ENCODE measurements at regions not wholly inside any gene's neighbourhood (a gene's known extent, or its start where the extent isn't known, plus 50 kb on each side); places are given as distances from the start of the nearest gene placed in this dataset.

DNA sequence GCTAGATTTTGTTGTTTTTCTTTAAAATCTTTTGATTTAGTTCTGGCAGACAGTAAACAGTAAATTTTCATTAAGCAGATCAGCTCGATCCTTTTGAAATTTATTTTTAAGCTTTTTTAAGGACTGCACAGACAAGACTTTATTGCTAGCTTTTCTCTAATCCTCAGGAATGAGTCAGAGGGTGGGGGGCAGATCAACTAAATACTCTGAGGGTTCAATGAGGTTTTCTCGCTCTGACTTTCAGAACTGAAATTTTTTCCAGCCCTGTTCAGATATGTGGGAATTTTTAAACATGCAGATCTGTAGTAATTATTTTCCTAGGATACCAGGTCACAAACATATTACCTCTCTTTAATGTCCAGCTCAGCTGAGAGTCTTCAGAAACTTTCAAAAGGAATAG lies 977.2 kb downstream of the CDH11 start:
- Histone ChIP-seq H3K79me2 (ENCODE audit: low read length) (no peaks in the 10 kb centered on the region), H3K27me3 (replicated peaks; ENCODE audit: insufficient read depth, low read length) (no peaks in the 10 kb centered on the region), H3F3A (ENCODE audit: insufficient read depth, low read length) (no peaks in the 10 kb centered on the region), H2AFZ (ENCODE audit: low read length) (no peak overlapping the region), H3K4me2 (ENCODE audit: low read depth, low read length) (no peak overlapping the region), H3K9ac (ENCODE audit: low read length) (no peak overlapping the region), H3K27ac (ENCODE audit: low read length) (no peak overlapping the region), H3K9me2 (replicated peaks; ENCODE audit: insufficient read depth, low read length) (no peaks in the 10 kb centered on the region), H3K4me3 (ENCODE audit: low read length) (no peak overlapping the region), H3K36me3 (replicated peaks; ENCODE audit: insufficient read depth, low read length) (no peaks in the 10 kb centered on the region), H4K20me1 (ENCODE audit: insufficient read depth, low read length) (no peaks in the 10 kb centered on the region), H3K9me3 (replicated peaks; ENCODE audit: insufficient read depth, low read length) (no peaks in the 10 kb centered on the region), H3K4me1 (ENCODE audit: low read length) (no peaks in the 10 kb centered on the region)
- no peak for DNase-seq
- no peak for TF ChIP-seq EZH2 (optimal IDR thresholded peaks at IDR 0.05; ENCODE audit: low read depth, low read length)
- TF ChIP-seq, protein P1, sequence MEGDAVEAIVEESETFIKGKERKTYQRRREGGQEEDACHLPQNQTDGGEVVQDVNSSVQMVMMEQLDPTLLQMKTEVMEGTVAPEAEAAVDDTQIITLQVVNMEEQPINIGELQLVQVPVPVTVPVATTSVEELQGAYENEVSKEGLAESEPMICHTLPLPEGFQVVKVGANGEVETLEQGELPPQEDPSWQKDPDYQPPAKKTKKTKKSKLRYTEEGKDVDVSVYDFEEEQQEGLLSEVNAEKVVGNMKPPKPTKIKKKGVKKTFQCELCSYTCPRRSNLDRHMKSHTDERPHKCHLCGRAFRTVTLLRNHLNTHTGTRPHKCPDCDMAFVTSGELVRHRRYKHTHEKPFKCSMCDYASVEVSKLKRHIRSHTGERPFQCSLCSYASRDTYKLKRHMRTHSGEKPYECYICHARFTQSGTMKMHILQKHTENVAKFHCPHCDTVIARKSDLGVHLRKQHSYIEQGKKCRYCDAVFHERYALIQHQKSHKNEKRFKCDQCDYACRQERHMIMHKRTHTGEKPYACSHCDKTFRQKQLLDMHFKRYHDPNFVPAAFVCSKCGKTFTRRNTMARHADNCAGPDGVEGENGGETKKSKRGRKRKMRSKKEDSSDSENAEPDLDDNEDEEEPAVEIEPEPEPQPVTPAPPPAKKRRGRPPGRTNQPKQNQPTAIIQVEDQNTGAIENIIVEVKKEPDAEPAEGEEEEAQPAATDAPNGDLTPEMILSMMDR (IDR thresholded peaks at IDR 0.05; ENCODE audit: low read length): no peak
- TF ChIP-seq EZH2phosphoT487 (IDR thresholded peaks at IDR 0.05; ENCODE audit: low read length): no peak

DNA sequence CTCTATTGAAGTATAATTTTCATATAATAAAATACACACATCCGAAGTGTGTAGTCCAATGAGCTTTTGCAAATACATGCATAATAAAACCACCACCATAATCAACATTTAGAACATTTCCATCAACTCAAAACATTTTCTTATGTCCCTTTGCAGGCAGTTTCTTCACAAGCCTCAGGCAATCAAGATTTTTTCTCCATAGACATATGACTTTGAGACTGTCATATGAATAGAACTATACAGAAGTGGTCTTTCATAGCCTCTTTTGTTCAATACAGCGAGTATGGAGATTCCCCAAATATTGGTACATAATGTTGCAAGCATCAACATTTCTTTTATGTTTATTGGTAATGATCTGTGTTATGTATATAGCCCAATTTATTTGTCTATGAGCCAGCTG lies 983.2 kb downstream of the CDH11 start:
- no peak overlapping the region for H2AFZ ChIP-seq (ENCODE audit: low read length)
- TF ChIP-seq EZH2phosphoT487 (IDR thresholded peaks at IDR 0.05; ENCODE audit: low read length) (no peak), EZH2 (optimal IDR thresholded peaks at IDR 0.05; ENCODE audit: low read depth, low read length) (no peak)
- TF ChIP-seq, protein P1 (IDR thresholded peaks at IDR 0.05; ENCODE audit: low read length): no peak
- no peaks in the 10 kb centered on the region for H3F3A ChIP-seq (ENCODE audit: insufficient read depth, low read length)
- H3K9me2 ChIP-seq (replicated peaks; ENCODE audit: insufficient read depth, low read length): no peaks in the 10 kb centered on the region
- no peaks in the 10 kb centered on the region for H3K9me3 ChIP-seq (replicated peaks; ENCODE audit: insufficient read depth, low read length)
- no peaks in the 10 kb centered on the region for H3K4me1 ChIP-seq (ENCODE audit: low read length)
- H3K4me2 ChIP-seq (ENCODE audit: low read depth, low read length): no peak overlapping the region
- H3K4me3 ChIP-seq (ENCODE audit: low read length): no peak overlapping the region
- no peaks in the 10 kb centered on the region for H3K27me3 ChIP-seq (replicated peaks; ENCODE audit: insufficient read depth, low read length)
- no peak overlapping the region for H3K9ac ChIP-seq (ENCODE audit: low read length)
- H4K20me1 ChIP-seq (ENCODE audit: insufficient read depth, low read length): no peaks in the 10 kb centered on the region
- no peaks in the 10 kb centered on the region for H3K36me3 ChIP-seq (replicated peaks; ENCODE audit: insufficient read depth, low read length)
- DNase-seq: no peak
- H3K27ac ChIP-seq (ENCODE audit: low read length): no peak overlapping the region; the same call in 1 of the 2 replicates
- no peaks in the 10 kb centered on the region for H3K79me2 ChIP-seq (ENCODE audit: low read length)

- Histone ChIP-seq H4K20me1 (ENCODE audit: insufficient read depth, low read length) (no peaks in the 10 kb centered on the region), H3K27me3 (replicated peaks; ENCODE audit: insufficient read depth, low read length) (no peaks in the 10 kb centered on the region), H3K4me3 (ENCODE audit: low read length) (no peak overlapping the region), H3K36me3 (replicated peaks; ENCODE audit: insufficient read depth, low read length) (no peaks in the 10 kb centered on the region), H3K9me2 (replicated peaks; ENCODE audit: insufficient read depth, low read length) (no peaks in the 10 kb centered on the region), H3K4me1 (ENCODE audit: low read length) (no peaks in the 10 kb centered on the region), H3K79me2 (ENCODE audit: low read length) (no peaks in the 10 kb centered on the region), H3F3A (ENCODE audit: insufficient read depth, low read length) (no peaks in the 10 kb centered on the region), H3K9ac (ENCODE audit: low read length) (no peak overlapping the region), H2AFZ (ENCODE audit: low read length) (no peak overlapping the region), H3K4me2 (ENCODE audit: low read depth, low read length) (no peak overlapping the region), H3K27ac (ENCODE audit: low read length) (no peak overlapping the region), H3K9me3 (replicated peaks; ENCODE audit: insufficient read depth, low read length) (no peaks in the 10 kb centered on the region)
- DNase-seq: no peak
- no peak for TF ChIP-seq EZH2 (optimal IDR thresholded peaks at IDR 0.05; ENCODE audit: low read depth, low read length)
- TF ChIP-seq, protein P1 (IDR thresholded peaks at IDR 0.05; ENCODE audit: low read length): no peak
- TF ChIP-seq EZH2phosphoT487 (IDR thresholded peaks at IDR 0.05; ENCODE audit: low read length): no peak
Observed at GRCh38 chr16:64138006-64138405, 983.9 kb downstream of the CDH11 start.
